HepG2 (cell line): ENCODE measurements at regions not wholly inside any gene's neighbourhood (a gene's known extent, or its start where the extent isn't known, plus 50 kb on each side); places are given as distances from the start of the nearest gene placed in this dataset.

Source experiments
- ATAC-seq: fragments of 200-7000 bp; cut with Tn5 transposase; 3 replicates; pipeline ENCODE4 v1.9.1; 2020; ENCODE audit warnings: mild to moderate bottlenecking, moderate library complexity
- BruUV-seq: library from RNA; stranded (reverse); fragments of 400-500 nt; replicated peaks from 2 replicates; lab custom pipeline; 2021; lab: Mats Ljungman, UMichigan
- CTCF ChIA-PET: fragments of 300-600 bp; formaldehyde crosslinking; extraction: SDS; loops from one replicate; lab custom pipeline; 2021; ENCODE audit warnings: low total read pairs, inconsistent platforms, low intra/inter-chr PET ratio; lab: Yijun Ruan, JAX
- POLR2A ChIA-PET: fragments of 350-600 bp; sonication (Branson Sonifier 250); formaldehyde crosslinking; loops from one replicate; lab custom pipeline; 2020; ENCODE audit warnings: antibody characterized with exemption, inconsistent platforms; lab: Yijun Ruan, JAX
- DNase-seq: peaks from one replicate; pipeline ENCODE4 v3.0.0-alpha.2; 2015; ENCODE audit warnings: low spot score
- FAIRE-seq: peaks from 3 replicates; lab custom pipeline; 2011; peaks lifted over from hg19 to GRCh38; lab: Jason Lieb, UNC
- H2AFZ ChIP-seq: one replicate; pipeline ENCODE4 v1.6.1; 2011; ENCODE audit warnings: low read length, inconsistent platforms
- H3K27ac ChIP-seq: fragments of 300-600 bp; 3 replicates; pipeline ENCODE4 v1.8.0; 2011; ENCODE audit warnings: mixed run types, mild to moderate bottlenecking, mixed read lengths, low read length, inconsistent platforms; ENCODE audit not compliant: insufficient read depth; ENCODE audit errors: extremely low read length
- H3K27me3 ChIP-seq, 2 experiments: fragments of 200-600 bp in 1 of 2; 2 replicates in 1 of 2; 3 replicates in 1 of 2; pipeline versions ENCODE4 v1.6.0 to v1.8.0; 2011; ENCODE audit warnings: low read length in 2 of 2, mild to moderate bottlenecking in 2 of 2, moderate library complexity in 2 of 2, inconsistent platforms in 1 of 2; ENCODE audit not compliant: insufficient read depth in 2 of 2, control insufficient read depth in 1 of 2
- H3K36me3 ChIP-seq, 2 experiments: fragments of 200-600 bp in 1 of 2; replicated peaks in 1 of 2; 2 replicates in 1 of 2; 3 replicates in 1 of 2; pipeline versions ENCODE4 v1.5.1 to v1.8.0; 2011; ENCODE audit warnings: low read length in 2 of 2, inconsistent platforms in 1 of 2; ENCODE audit not compliant: insufficient read depth in 2 of 2, control insufficient read depth in 1 of 2
- H3K4me1 ChIP-seq: 2 replicates; pipeline ENCODE4 v1.5.1; 2012; ENCODE audit warnings: low read length, inconsistent platforms; ENCODE audit not compliant: insufficient read depth
- H3K4me2 ChIP-seq: 2 replicates; pipeline ENCODE4 v1.6.0; 2011; ENCODE audit warnings: low read depth, low read length, inconsistent platforms
- H3K4me3 ChIP-seq, 3 experiments: fragments of 200-600 bp in 1 of 3; sonication (generic), shearing (Covaris generic) in 1 of 3; replicated peaks in 1 of 3; 2 replicates each; pipeline ENCODE4 v1.5.1; 2011 to 2016; ENCODE audit warnings: low read length in 3 of 3, inconsistent platforms in 2 of 3, low read depth in 2 of 3, mild to moderate bottlenecking in 2 of 3, control low read depth in 1 of 3, mixed read lengths in 1 of 3; ENCODE audit not compliant: insufficient read depth in 1 of 3
- H3K79me2 ChIP-seq: one replicate; pipeline ENCODE4 v1.6.1; 2011; ENCODE audit warnings: low read length, inconsistent platforms; ENCODE audit not compliant: insufficient read depth
- H3K9ac ChIP-seq: 2 replicates; pipeline ENCODE4 v1.6.0; 2011; ENCODE audit warnings: mild to moderate bottlenecking, low read depth, low read length, inconsistent platforms; ENCODE audit not compliant: insufficient read depth
- H3K9me3 ChIP-seq: 2 replicates; pipeline ENCODE4 v1.5.1; 2012; ENCODE audit warnings: mild to moderate bottlenecking, low read length
- H4K20me1 ChIP-seq: 2 replicates; pipeline ENCODE4 v1.6.0; 2011; ENCODE audit warnings: inconsistent platforms, mild to moderate bottlenecking, low read length, moderate library complexity; ENCODE audit not compliant: insufficient read depth
- ATF2 ChIP-seq: sonication (generic); formaldehyde crosslinking; IDR thresholded peaks from 2 replicates; pipeline ENCODE4 v1.4.0; 2020; ENCODE audit warnings: missing genetic modification reagents
- CREB3 ChIP-seq: sonication (generic); formaldehyde crosslinking; IDR thresholded peaks from 2 replicates; pipeline ENCODE4 v1.5.0; 2020; ENCODE audit warnings: missing genetic modification reagents
- ERF ChIP-seq: IDR thresholded peaks from 2 replicates; pipeline ENCODE4 v1.6.1; 2018; ENCODE audit warnings: missing biosample characterization, missing genetic modification reagents
- ESRRA ChIP-seq: sonication (generic); formaldehyde crosslinking; IDR thresholded peaks from 2 replicates; pipeline ENCODE4 v1.5.1; 2020; ENCODE audit warnings: mild to moderate bottlenecking, low read depth, missing genetic modification reagents
- GFI1 ChIP-seq: sonication (generic); formaldehyde crosslinking; IDR thresholded peaks from 2 replicates; pipeline ENCODE4 v1.5.0; 2020; ENCODE audit warnings: missing genetic modification reagents, mild to moderate bottlenecking, borderline replicate concordance
- HDAC1 ChIP-seq: sonication (generic); formaldehyde crosslinking; IDR thresholded peaks from 2 replicates; pipeline ENCODE4 v1.5.1; 2020; ENCODE audit warnings: mild to moderate bottlenecking, missing genetic modification reagents
- KDM4B ChIP-seq: sonication (generic); formaldehyde crosslinking; IDR thresholded peaks from 2 replicates; pipeline ENCODE4 v1.4.0; 2020; ENCODE audit warnings: missing genetic modification reagents
- RAD21 ChIP-seq: fragments of 450-650 bp; formaldehyde crosslinking; IDR thresholded peaks from 2 replicates; pipeline ENCODE4 v1.5.0; 2020; ENCODE audit warnings: mild to moderate bottlenecking
- REPIN1 ChIP-seq: sonication (generic); formaldehyde crosslinking; IDR thresholded peaks from 2 replicates; pipeline ENCODE4 v1.8.0; 2022; ENCODE audit warnings: missing genetic modification reagents, low read depth, mild to moderate bottlenecking, borderline replicate concordance
- SPEN ChIP-seq: sonication (generic); formaldehyde crosslinking; IDR thresholded peaks from 2 replicates; pipeline ENCODE4 v1.5.1; 2020; ENCODE audit warnings: low read depth, mild to moderate bottlenecking, missing genetic modification reagents
- TCF7 ChIP-seq: sonication (generic); IDR thresholded peaks from 2 replicates; pipeline ENCODE4 v1.6.1; 2016; ENCODE audit warnings: antibody characterized with exemption, low read depth
- TOPORS ChIP-seq: sonication (generic); formaldehyde crosslinking; IDR thresholded peaks from 2 replicates; pipeline ENCODE4 v1.8.0; 2023; ENCODE audit warnings: mild to moderate bottlenecking, missing genetic modification reagents
- ZFP41 ChIP-seq: sonication (generic); formaldehyde crosslinking; IDR thresholded peaks from 2 replicates; pipeline ENCODE4 v1.4.0; 2020; ENCODE audit warnings: mild to moderate bottlenecking, missing genetic modification reagents, borderline replicate concordance
- ZKSCAN5 ChIP-seq: sonication (generic); formaldehyde crosslinking; IDR thresholded peaks from 2 replicates; pipeline ENCODE4 v1.5.1; 2020; ENCODE audit warnings: mild to moderate bottlenecking, missing genetic modification reagents
- ZMYM3 ChIP-seq: sonication (generic); formaldehyde crosslinking; IDR thresholded peaks from 2 replicates; pipeline ENCODE4 v1.5.1; 2020; ENCODE audit warnings: mild to moderate bottlenecking, missing genetic modification reagents
- ZNF207 ChIP-seq: fragments of 450-650 bp; IDR thresholded peaks from 2 replicates; pipeline ENCODE4 v1.6.1; 2016; ENCODE audit warnings: antibody characterized with exemption, borderline replicate concordance
- ZNF232 ChIP-seq: sonication (generic); formaldehyde crosslinking; IDR thresholded peaks from 2 replicates; pipeline ENCODE4 v1.4.0; 2020; ENCODE audit warnings: missing genetic modification reagents, borderline replicate concordance
- ZNF430 ChIP-seq: sonication (generic); formaldehyde crosslinking; IDR thresholded peaks from 2 replicates; pipeline ENCODE4 v1.9.0; 2021; ENCODE audit warnings: mild to moderate bottlenecking, missing genetic modification reagents
- ZNF468 ChIP-seq: sonication (generic); formaldehyde crosslinking; IDR thresholded peaks from 2 replicates; pipeline ENCODE4 v1.8.0; 2022; ENCODE audit warnings: mild to moderate bottlenecking, moderate library complexity, missing genetic modification reagents
- ZNF549 ChIP-seq: sonication (generic); formaldehyde crosslinking; IDR thresholded peaks from 2 replicates; pipeline ENCODE4 v1.5.0; 2020; ENCODE audit warnings: missing genetic modification reagents
- ZNF607 ChIP-seq: sonication (generic); formaldehyde crosslinking; IDR thresholded peaks from 2 replicates; pipeline ENCODE4 v1.5.1; 2020; ENCODE audit warnings: missing genetic modification reagents, mild to moderate bottlenecking, borderline replicate concordance
- WGBS: methylation state at CpG from one replicate; pipeline ENCODE4 v1.1.6; 2017; ENCODE audit warnings: low lambda C conversion rate; 5-methylcytosine and 5-hydroxymethylcytosine counted together
- in situ Hi-C: cut with HindIII; loops from 2 replicates; pipeline ENCODE4 v1.10.0; 2017; ENCODE audit warnings: low pct_unique_long_range_greater_than_20kb; ENCODE audit not compliant: extremely low pct_ligation_motif_present
- intact Hi-C: fragments of 100-400 bp; cut with micrococcal nuclease; formaldehyde crosslinking; loops from one replicate; pipeline ENCODE4 v1.10.0; 2022; ENCODE audit not compliant: unreplicated experiment

- no peak overlapping the region for H2AFZ ChIP-seq
- H3K27ac ChIP-seq = no peak overlapping the region
- intact Hi-C loops = no loop called here
- WGBS = 13% methylated on average over 6 of the region's 6 CpGs
- H3K36me3 ChIP-seq = no peaks in the 10 kb centered on the region
- TF ChIP-seq SPEN (CRISPR knock-in tag) (no peak), ZKSCAN5 (CRISPR knock-in tag) (no peak), TCF7 (no peak)
- H3K4me3 ChIP-seq = no peak overlapping the region
- CTCF ChIA-PET = no interaction called here
- no peaks in the 10 kb centered on the region for H4K20me1 ChIP-seq
- BruUV-seq = no TSS peak
- POLR2A ChIA-PET = no interaction called here
- H3K9ac ChIP-seq = no peak overlapping the region
- FAIRE-seq = no peak
- H3K4me2 ChIP-seq = no peak overlapping the region
- in situ Hi-C loops = no loop called here
- peaks cover 13% of the 10 kb centered on the region; the same call in 1 of the 2 replicates for H3K9me3 ChIP-seq
- no peak for ATAC-seq
- no peak for DNase-seq
- no peaks in the 10 kb centered on the region for H3K79me2 ChIP-seq
- no peaks in the 10 kb centered on the region for H3K4me1 ChIP-seq
- H3K27me3 ChIP-seq = no peaks in the 10 kb centered on the region
Measured at GRCh38 chr3:154952553-154952952, 127.6 kb upstream of the MME start.

GRCh38 chr3:154943981-154944380 lies 136.1 kb upstream of the MME start:
- H3K27me3 ChIP-seq = no peaks in the 10 kb centered on the region
- H3K9me3 ChIP-seq = peaks cover 42% of the 10 kb centered on the region
- no peaks in the 10 kb centered on the region for H3K79me2 ChIP-seq
- H3K4me3 ChIP-seq = no peak overlapping the region
- WGBS = 26% methylated on average over 2 of the region's 2 CpGs
- FAIRE-seq = no peak
- H4K20me1 ChIP-seq = no peaks in the 10 kb centered on the region
- ChIA-PET POLR2A (no interaction called here), CTCF (no interaction called here)
- no peak overlapping the region for H2AFZ ChIP-seq
- H3K36me3 ChIP-seq = no peaks in the 10 kb centered on the region
- H3K9ac ChIP-seq = no peak overlapping the region
- intact Hi-C loops = no loop called here
- H3K4me1 ChIP-seq = no peaks in the 10 kb centered on the region
- no TSS peak for BruUV-seq
- in situ Hi-C loops = no loop called here
- no peak overlapping the region for H3K4me2 ChIP-seq
- no peak overlapping the region for H3K27ac ChIP-seq
- no peak for ATAC-seq
- no peak for DNase-seq
- TF ChIP-seq ZNF430 (CRISPR knock-in tag) (no peak), ZFP41 (CRISPR knock-in tag) (no peak), ESRRA (CRISPR knock-in tag) (no peak), ZNF607 (CRISPR knock-in tag) (no peak), ZNF232 (CRISPR knock-in tag) (no peak), HDAC1 (no peak), ERF (CRISPR knock-in tag) (no peak), ZMYM3 (CRISPR knock-in tag) (no peak), ZNF468 (CRISPR knock-in tag) (no peak), RAD21 (no peak), KDM4B (CRISPR knock-in tag) (no peak), GFI1 (no peak), ZNF207 (no peak), REPIN1 (no peak), CREB3 (CRISPR knock-in tag) (no peak), ATF2 (no peak), ZNF549 (CRISPR knock-in tag) (no peak), TOPORS (CRISPR knock-in tag) (no peak)
